H9 (cell line): ENCODE measurements at regions not wholly inside any gene's neighbourhood (a gene's known extent, or its start where the extent isn't known, plus 50 kb on each side); places are given as distances from the start of the nearest gene placed in this dataset.

Source experiments
- DNase-seq: peaks from one replicate; pipeline ENCODE4 v3.0.0-alpha.2; 2017
- H2AFZ ChIP-seq: one replicate; pipeline ENCODE4 v1.6.1; 2013; ENCODE audit warnings: mild to moderate bottlenecking, low read length, control low read depth, moderate library complexity
- H2AK5ac ChIP-seq: 2 replicates; pipeline ENCODE4 v1.6.1; 2013; ENCODE audit warnings: low read length, control low read depth, mixed read lengths; ENCODE audit not compliant: insufficient read length
- H2BK120ac ChIP-seq: one replicate; pipeline ENCODE4 v1.6.1; 2013; ENCODE audit warnings: low read depth, mild to moderate bottlenecking, low read length, control low read depth, inconsistent platforms; ENCODE audit not compliant: poor library complexity, severe bottlenecking
- H2BK12ac ChIP-seq: 2 replicates; pipeline ENCODE4 v1.6.1; 2013; ENCODE audit warnings: low read length, control low read depth, mixed read lengths, low read depth; ENCODE audit not compliant: insufficient read length
- H2BK15ac ChIP-seq: 2 replicates; pipeline ENCODE4 v1.6.1; 2013; ENCODE audit warnings: low read depth, low read length, control low read depth
- H2BK20ac ChIP-seq: one replicate; pipeline ENCODE4 v1.6.1; 2013; ENCODE audit warnings: low read depth, mild to moderate bottlenecking, low read length, control low read depth, inconsistent platforms; ENCODE audit not compliant: poor library complexity, severe bottlenecking
- H2BK5ac ChIP-seq: 2 replicates; pipeline ENCODE4 v1.6.1; 2013; ENCODE audit warnings: low read length, control low read depth, mixed read lengths; ENCODE audit not compliant: insufficient read length
- H3K14ac ChIP-seq: 2 replicates; pipeline ENCODE4 v1.6.1; 2013; ENCODE audit warnings: low read length, control low read depth; ENCODE audit not compliant: insufficient read depth
- H3K18ac ChIP-seq: 2 replicates; pipeline ENCODE4 v1.6.1; 2013; ENCODE audit warnings: low read depth, mild to moderate bottlenecking, mixed read lengths, low read length, control low read depth; ENCODE audit not compliant: insufficient read length
- H3K23ac ChIP-seq: 2 replicates; pipeline ENCODE4 v1.6.1; 2013; ENCODE audit warnings: low read length, control low read depth, mixed read lengths, low read depth; ENCODE audit not compliant: insufficient read length
- H3K23me2 ChIP-seq: 2 replicates; pipeline ENCODE4 v1.6.1; 2013; ENCODE audit warnings: low read depth, mild to moderate bottlenecking, mixed read lengths, low read length, control low read depth; ENCODE audit not compliant: insufficient read length, poor library complexity, severe bottlenecking
- H3K27ac ChIP-seq: 2 replicates; pipeline ENCODE4 v1.5.1; 2013; ENCODE audit warnings: low read length, control low read depth, mixed read lengths, low read depth; ENCODE audit not compliant: insufficient read length
- H3K27me3 ChIP-seq: 2 replicates; pipeline ENCODE4 v1.6.1; 2013; ENCODE audit warnings: low read length, control low read depth, inconsistent platforms; ENCODE audit not compliant: insufficient read depth
- H3K4ac ChIP-seq: 2 replicates; pipeline ENCODE4 v1.6.1; 2013; ENCODE audit warnings: low read depth, mild to moderate bottlenecking, control low read depth, inconsistent platforms, low read length, moderate library complexity
- H3K4me1 ChIP-seq: 2 replicates; pipeline ENCODE4 v1.6.1; 2013; ENCODE audit warnings: low read length, control low read depth, inconsistent platforms; ENCODE audit not compliant: insufficient read depth
- H3K4me2 ChIP-seq: 2 replicates; pipeline ENCODE4 v1.6.1; 2013; ENCODE audit warnings: low read length, control low read depth, mixed read lengths; ENCODE audit not compliant: insufficient read length, insufficient read depth
- H3K56ac ChIP-seq: 2 replicates; pipeline ENCODE4 v1.6.1; 2013; ENCODE audit warnings: low read depth, mild to moderate bottlenecking, mixed read lengths, low read length, control low read depth; ENCODE audit not compliant: insufficient read length
- H3K79me1 ChIP-seq: 2 replicates; pipeline ENCODE4 v1.6.1; 2013; ENCODE audit warnings: low read depth, mild to moderate bottlenecking, moderate library complexity, low read length, control low read depth, inconsistent platforms; ENCODE audit not compliant: insufficient read depth, poor library complexity, severe bottlenecking
- H3K79me2 ChIP-seq: 2 replicates; pipeline ENCODE4 v1.6.1; 2013; ENCODE audit warnings: low read length, control low read depth, inconsistent platforms; ENCODE audit not compliant: insufficient read depth
- H3K9ac ChIP-seq: 2 replicates; pipeline ENCODE4 v1.6.1; 2013; ENCODE audit warnings: low read length, control low read depth, mixed read lengths; ENCODE audit not compliant: insufficient read length; ENCODE audit errors: extremely low read depth
- H3K9me3 ChIP-seq: one replicate; pipeline ENCODE4 v1.6.1; 2013; ENCODE audit warnings: low read depth, low read length, inconsistent platforms; ENCODE audit not compliant: control insufficient read depth
- H3T11ph ChIP-seq: one replicate; pipeline ENCODE4 v1.6.1; 2013; ENCODE audit warnings: mild to moderate bottlenecking, low read length, control low read depth, inconsistent platforms
- H4K20me1 ChIP-seq: one replicate; pipeline ENCODE4 v1.6.1; 2013; ENCODE audit not compliant: control insufficient read depth, insufficient read length, insufficient read depth
- H4K5ac ChIP-seq: 2 replicates; pipeline ENCODE4 v1.6.1; 2013; ENCODE audit warnings: low read depth, mild to moderate bottlenecking, mixed read lengths, low read length, control low read depth; ENCODE audit not compliant: insufficient read length
- H4K8ac ChIP-seq: replicated peaks from 2 replicates; pipeline ENCODE4 v1.6.1; 2013; ENCODE audit warnings: low read length, control low read depth, mixed read lengths, low read depth; ENCODE audit not compliant: insufficient read length
- H4K91ac ChIP-seq: 2 replicates; pipeline ENCODE4 v1.6.1; 2013; ENCODE audit warnings: low read depth, mild to moderate bottlenecking, moderate library complexity, mixed read lengths, low read length, control low read depth; ENCODE audit not compliant: insufficient read length
- H3K27ac Mint-ChIP-seq, 3 experiments: 2 replicates in 2 of 3; 3 replicates in 1 of 3; pipeline ENCODE4 v1.8.0; 2020 to 2021; ENCODE audit warnings: mixed read lengths in 3 of 3, mild to moderate bottlenecking in 1 of 3, moderate library complexity in 1 of 3
- H3K27me3 Mint-ChIP-seq: 2 replicates; pipeline ENCODE4 v1.8.0; 2021; ENCODE audit warnings: low read depth, mild to moderate bottlenecking, moderate library complexity, mixed read lengths
- H3K36me3 Mint-ChIP-seq, 3 experiments: 2 replicates in 2 of 3; 3 replicates in 1 of 3; pipeline ENCODE4 v1.8.0; 2020 to 2021; ENCODE audit warnings: low read depth in 3 of 3, mixed read lengths in 3 of 3; ENCODE audit not compliant: insufficient read depth in 1 of 3
- H3K4me1 Mint-ChIP-seq, 2 experiments: 2 replicates each; pipeline ENCODE4 v1.8.0; 2020; ENCODE audit warnings: mixed read lengths in 2 of 2
- H3K4me3 Mint-ChIP-seq, 2 experiments: 2 replicates in 1 of 2; 3 replicates in 1 of 2; pipeline ENCODE4 v1.8.0; 2020 to 2021; ENCODE audit warnings: mild to moderate bottlenecking in 2 of 2, mixed read lengths in 2 of 2, moderate library complexity in 1 of 2
- H3K9me3 Mint-ChIP-seq, 2 experiments: 2 replicates in 1 of 2; 3 replicates in 1 of 2; pipeline ENCODE4 v1.8.0; 2020; ENCODE audit warnings: mild to moderate bottlenecking in 2 of 2, mixed read lengths in 2 of 2, moderate library complexity in 1 of 2
- WGBS: extraction: QIAGEN DNeasy Blood & Tissue Kit; methylation state at CpG from one replicate; pipeline ENCODE4 v1.1.7; 2013; ENCODE audit warnings: missing lambda C conversion rate, low lambda C conversion rate, mixed read lengths; ENCODE audit not compliant: insufficient read length; ENCODE audit errors: extremely low coverage; 5-methylcytosine and 5-hydroxymethylcytosine counted together
- TF ChIP-seq, protein P1 (sequence below): fragments of 200-600 bp; sonication (generic); conservative IDR thresholded peaks from 3 replicates; pipeline ENCODE4 v1.8.0; 2021; ENCODE audit warnings: antibody characterized with exemption, mild to moderate bottlenecking

DNA sequence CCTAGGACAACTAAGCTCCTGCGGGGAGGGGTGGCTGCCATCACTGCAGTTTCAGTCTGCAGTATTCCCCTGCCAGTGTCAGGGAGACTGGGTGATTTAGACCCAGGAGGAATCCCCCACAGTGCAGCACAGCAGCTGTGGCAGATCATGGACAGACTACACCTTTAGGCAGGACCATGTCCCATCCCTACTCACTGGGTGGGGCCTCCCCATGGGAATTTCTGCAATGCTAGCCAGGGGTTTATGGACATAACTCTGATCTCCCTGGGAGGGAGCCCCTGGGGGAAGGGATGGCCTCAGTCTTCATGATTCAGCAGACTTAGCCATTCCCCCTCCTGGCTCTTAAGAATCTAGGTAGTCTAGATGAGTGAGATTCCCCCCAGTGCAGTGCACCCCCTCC, 130.1 kb upstream of the STAC start:
- Histone ChIP-seq H3K56ac (no peak overlapping the region), H3T11ph (no peak overlapping the region), H3K23me2 (no peaks in the 10 kb centered on the region), H3K79me2 (no peaks in the 10 kb centered on the region), H3K4ac (no peak overlapping the region), H3K4me2 (no peak overlapping the region), H4K91ac (no peak overlapping the region), H2BK12ac (no peak overlapping the region), H3K27ac (no peak overlapping the region), H3K4me1 (no peaks in the 10 kb centered on the region), H4K20me1 (no peaks in the 10 kb centered on the region), H2AFZ (no peak overlapping the region), H3K14ac (no peak overlapping the region), H2BK20ac (no peak overlapping the region), H3K27me3 (no peaks in the 10 kb centered on the region), H4K8ac (no peak overlapping the region), H3K23ac (no peak overlapping the region), H3K9ac (no peak overlapping the region), H4K5ac (no peak overlapping the region), H3K18ac (no peak overlapping the region), H3K79me1 (no peaks in the 10 kb centered on the region), H2BK120ac (no peak overlapping the region), H2BK5ac (no peak overlapping the region), H3K9me3 (no peaks in the 10 kb centered on the region), H2BK15ac (no peak overlapping the region), H2AK5ac (no peak overlapping the region)
- Mint-ChIP-seq H3K27ac (no peak overlapping the region), H3K9me3 (peaks cover 10 to 11% of the 10 kb centered on the region in 2 experiments; a peak in 4 of 5 replicates), H3K27me3 (0 out of 2 replicates have a peak, but pooled peaks cover 1% of the 10 kb centered on the region), H3K4me1 (peaks cover 0 to 11% of the 10 kb centered on the region in 2 experiments; a peak in 2 of 4 replicates), H3K36me3 (peaks cover 0 to 14% (median 3%) of the 10 kb centered on the region in 3 experiments; a peak in 5 of 7 replicates), H3K4me3 (no peak overlapping the region)
- TF ChIP-seq, protein P1, sequence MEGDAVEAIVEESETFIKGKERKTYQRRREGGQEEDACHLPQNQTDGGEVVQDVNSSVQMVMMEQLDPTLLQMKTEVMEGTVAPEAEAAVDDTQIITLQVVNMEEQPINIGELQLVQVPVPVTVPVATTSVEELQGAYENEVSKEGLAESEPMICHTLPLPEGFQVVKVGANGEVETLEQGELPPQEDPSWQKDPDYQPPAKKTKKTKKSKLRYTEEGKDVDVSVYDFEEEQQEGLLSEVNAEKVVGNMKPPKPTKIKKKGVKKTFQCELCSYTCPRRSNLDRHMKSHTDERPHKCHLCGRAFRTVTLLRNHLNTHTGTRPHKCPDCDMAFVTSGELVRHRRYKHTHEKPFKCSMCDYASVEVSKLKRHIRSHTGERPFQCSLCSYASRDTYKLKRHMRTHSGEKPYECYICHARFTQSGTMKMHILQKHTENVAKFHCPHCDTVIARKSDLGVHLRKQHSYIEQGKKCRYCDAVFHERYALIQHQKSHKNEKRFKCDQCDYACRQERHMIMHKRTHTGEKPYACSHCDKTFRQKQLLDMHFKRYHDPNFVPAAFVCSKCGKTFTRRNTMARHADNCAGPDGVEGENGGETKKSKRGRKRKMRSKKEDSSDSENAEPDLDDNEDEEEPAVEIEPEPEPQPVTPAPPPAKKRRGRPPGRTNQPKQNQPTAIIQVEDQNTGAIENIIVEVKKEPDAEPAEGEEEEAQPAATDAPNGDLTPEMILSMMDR: no peak
- no peak for DNase-seq
- WGBS: no CpG with 5 or more reads among the region's 1 CpG
